NT2/D1 (cell line): ENCODE measurements at regions not wholly inside any gene's neighbourhood (a gene's known extent, or its start where the extent isn't known, plus 50 kb on each side); places are given as distances from the start of the nearest gene placed in this dataset.

Source experiments
- DNase-seq: peaks from one replicate; pipeline ENCODE4 v3.0.0-alpha.2; 2011; ENCODE audit warnings: low read depth, low spot score
- H3K27me3 ChIP-seq: 2 replicates; pipeline ENCODE4 v1.6.0; 2011; ENCODE audit warnings: mild to moderate bottlenecking; ENCODE audit not compliant: insufficient read length, insufficient read depth
- H3K36me3 ChIP-seq: 2 replicates; pipeline ENCODE4 v1.6.1; 2011; ENCODE audit warnings: mild to moderate bottlenecking, low read length, mixed read lengths; ENCODE audit not compliant: insufficient read depth, insufficient read length
- H3K4me1 ChIP-seq: 2 replicates; pipeline ENCODE4 v1.5.1; 2011; ENCODE audit not compliant: insufficient read depth, insufficient read length
- H3K4me3 ChIP-seq: 2 replicates; pipeline ENCODE4 v1.5.1; 2011; ENCODE audit warnings: low read depth; ENCODE audit not compliant: insufficient read length
- H3K9ac ChIP-seq: 2 replicates; pipeline ENCODE4 v1.6.0; 2011; ENCODE audit warnings: low read depth; ENCODE audit not compliant: insufficient read length
- H3K9me3 ChIP-seq: 2 replicates; pipeline ENCODE4 v1.5.1; 2011; ENCODE audit warnings: mild to moderate bottlenecking, low read length; ENCODE audit not compliant: insufficient read depth
- SUZ12 ChIP-seq: IDR thresholded peaks from 2 replicates; pipeline ENCODE4 v1.6.1; 2011; ENCODE audit not compliant: insufficient read length, insufficient read depth; ENCODE audit errors: extremely low read depth
- YY1 ChIP-seq: IDR thresholded peaks from 2 replicates; pipeline ENCODE4 v1.6.1; 2011; ENCODE audit not compliant: insufficient read length, insufficient read depth
- ZNF274 ChIP-seq: IDR thresholded peaks from 2 replicates; pipeline ENCODE4 v1.6.1; 2011; ENCODE audit warnings: mild to moderate bottlenecking, low read depth, low read length

DNA sequence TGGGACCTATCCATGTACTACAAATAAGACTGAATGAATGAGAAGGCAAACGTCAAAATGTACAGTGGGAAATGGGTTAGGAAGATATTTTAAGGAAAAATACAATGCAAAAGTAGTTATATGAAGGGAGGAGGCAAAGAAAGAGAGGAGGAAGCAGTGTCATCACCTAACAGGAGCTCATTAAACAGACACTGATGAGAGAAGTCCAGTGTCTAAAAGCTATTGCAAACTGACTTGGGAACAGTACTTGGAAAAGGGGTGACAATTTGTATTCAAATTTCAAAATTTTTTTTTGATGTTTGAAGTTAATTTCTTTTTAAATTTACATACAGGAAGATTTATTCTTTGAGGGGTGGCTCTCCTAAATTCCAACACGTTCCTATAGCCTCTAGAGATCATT, 143.5 kb upstream of the NOX3 start:
- no peaks in the 10 kb centered on the region for H3K27me3 ChIP-seq
- no peak for DNase-seq
- H3K4me3 ChIP-seq, result no peak overlapping the region
- TF ChIP-seq SUZ12 (no peak), ZNF274 (no peak), YY1 (no peak)
- no peaks in the 10 kb centered on the region for H3K36me3 ChIP-seq
- H3K4me1 ChIP-seq, result no peaks in the 10 kb centered on the region
- no peak overlapping the region for H3K9ac ChIP-seq
- H3K9me3 ChIP-seq, result peaks cover 6% of the 10 kb centered on the region; the same call in 1 of the 2 replicates

DNA sequence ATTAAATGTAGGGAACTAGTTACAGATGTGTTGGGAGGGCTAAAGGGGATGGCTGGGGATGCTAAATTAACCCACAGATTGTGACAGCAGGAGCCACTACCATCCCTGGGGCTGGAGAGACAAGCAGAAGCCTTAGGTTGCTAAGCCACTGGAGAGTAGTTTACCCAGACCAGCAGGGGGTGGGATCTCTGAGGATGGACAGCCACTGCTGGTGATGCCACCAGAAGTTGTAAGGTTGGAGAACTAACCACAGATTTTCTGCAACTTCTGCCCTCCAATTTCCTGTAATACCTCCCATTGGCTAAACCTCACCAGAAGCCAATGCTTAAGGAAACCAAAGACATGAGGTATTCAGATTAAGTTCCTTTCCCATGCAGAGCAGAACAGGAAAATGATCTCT, 139.6 kb upstream of the NOX3 start:
- H3K9ac ChIP-seq, result no peak overlapping the region
- no peaks in the 10 kb centered on the region for H3K4me1 ChIP-seq
- peaks cover 6% of the 10 kb centered on the region; the same call in 1 of the 2 replicates for H3K9me3 ChIP-seq
- no peak overlapping the region for H3K4me3 ChIP-seq
- no peak for DNase-seq
- TF ChIP-seq ZNF274, result no peak
- TF ChIP-seq SUZ12, result no peak
- no peak for TF ChIP-seq YY1
- no peaks in the 10 kb centered on the region for H3K27me3 ChIP-seq
- no peaks in the 10 kb centered on the region for H3K36me3 ChIP-seq

DNA sequence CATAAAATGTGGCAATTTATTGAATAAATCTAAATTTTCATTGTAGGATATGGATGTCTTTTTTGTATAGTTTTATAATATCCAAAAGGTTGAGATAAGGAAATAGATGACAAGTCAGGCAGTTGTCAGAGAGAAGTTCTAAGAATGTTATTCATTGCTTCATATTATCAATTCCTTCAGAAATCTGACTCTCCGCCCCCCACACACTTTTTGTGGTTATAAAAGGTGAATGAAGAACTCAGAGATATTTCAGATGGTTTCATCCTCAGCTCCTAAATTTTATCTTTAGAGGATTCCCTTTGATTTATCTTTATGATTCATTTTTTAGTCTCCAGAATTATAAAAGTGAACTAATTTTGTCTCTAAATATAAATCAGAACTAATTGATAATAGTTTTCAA, 136.1 kb upstream of the NOX3 start:
- H3K4me1 ChIP-seq, result no peaks in the 10 kb centered on the region
- no peak for TF ChIP-seq ZNF274
- no peak for TF ChIP-seq SUZ12
- no peak for TF ChIP-seq YY1
- no peak for DNase-seq
- no peaks in the 10 kb centered on the region for H3K27me3 ChIP-seq
- H3K4me3 ChIP-seq, result no peak overlapping the region
- H3K9ac ChIP-seq, result no peak overlapping the region
- peaks cover under 1% of the 10 kb centered on the region; the same call in 1 of the 2 replicates for H3K9me3 ChIP-seq
- no peaks in the 10 kb centered on the region for H3K36me3 ChIP-seq

DNA sequence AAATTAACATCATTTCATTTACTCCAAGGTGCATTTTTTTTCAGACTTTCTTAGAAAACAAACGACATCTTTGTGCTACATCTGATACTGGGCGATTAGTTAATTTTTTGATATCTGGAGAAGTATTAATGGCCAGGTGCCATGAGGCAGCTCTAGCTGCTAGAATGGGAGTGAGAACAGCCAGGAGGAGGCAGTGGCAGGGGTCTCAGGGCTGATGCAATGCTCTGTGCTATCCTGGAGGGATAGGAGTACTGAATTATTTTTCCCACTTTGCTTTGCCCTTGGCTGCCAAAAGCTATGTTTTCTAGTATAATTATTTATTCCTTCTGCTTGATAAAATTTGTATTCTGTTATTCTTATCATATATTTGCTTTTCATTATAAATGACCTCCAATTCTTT, 133.6 kb upstream of the NOX3 start:
- no peak overlapping the region for H3K4me3 ChIP-seq
- DNase-seq, result no peak
- H3K36me3 ChIP-seq, result no peaks in the 10 kb centered on the region
- no peaks in the 10 kb centered on the region for H3K9me3 ChIP-seq
- H3K4me1 ChIP-seq, result no peaks in the 10 kb centered on the region
- no peaks in the 10 kb centered on the region for H3K27me3 ChIP-seq
- no peak overlapping the region for H3K9ac ChIP-seq
- no peak for TF ChIP-seq YY1
- TF ChIP-seq ZNF274, result no peak
- TF ChIP-seq SUZ12, result no peak

DNA sequence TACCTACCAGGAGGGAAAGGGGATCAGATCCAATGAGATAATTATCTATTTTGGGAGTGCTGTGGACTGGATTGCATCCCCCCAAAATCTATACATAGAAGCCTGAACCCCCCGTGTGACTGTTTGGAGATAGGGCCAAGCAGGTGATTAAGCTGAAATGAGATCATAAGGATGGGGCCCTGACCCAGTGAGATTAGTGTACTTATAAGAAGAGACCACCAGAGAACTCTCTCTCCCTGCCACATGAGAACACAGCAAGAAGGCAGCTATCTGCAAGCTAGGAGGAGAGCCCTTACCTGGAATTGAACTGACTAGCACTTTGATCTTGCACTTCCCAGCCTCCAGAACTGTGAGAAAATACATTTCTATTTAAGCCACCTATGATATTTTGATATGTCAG, 132.2 kb upstream of the NOX3 start:
- no peaks in the 10 kb centered on the region for H3K9me3 ChIP-seq
- H3K4me3 ChIP-seq, result no peak overlapping the region
- no peak for DNase-seq
- H3K36me3 ChIP-seq, result no peaks in the 10 kb centered on the region
- TF ChIP-seq ZNF274 (no peak), SUZ12 (no peak), YY1 (no peak)
- no peak overlapping the region for H3K9ac ChIP-seq
- no peaks in the 10 kb centered on the region for H3K4me1 ChIP-seq
- H3K27me3 ChIP-seq, result no peaks in the 10 kb centered on the region

DNA sequence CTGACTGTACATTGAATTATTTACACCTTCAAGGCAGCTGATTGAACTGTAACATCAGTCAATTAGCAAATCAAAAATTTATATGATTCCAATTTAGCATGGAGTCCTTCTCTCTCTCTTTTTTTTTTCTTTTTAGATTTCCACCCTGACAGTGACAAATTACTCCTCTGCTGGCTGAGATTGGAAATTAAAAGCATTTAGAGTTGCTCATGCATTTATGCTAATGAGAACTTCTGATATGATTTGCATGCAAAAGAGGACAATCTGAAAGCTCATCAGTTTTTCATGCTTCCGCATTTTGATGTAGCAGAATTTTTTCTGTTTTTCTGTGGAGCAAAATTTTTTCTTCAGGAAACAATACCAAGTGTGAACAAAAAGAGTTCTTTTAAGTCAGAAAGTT, 130.5 kb upstream of the NOX3 start:
- no peaks in the 10 kb centered on the region for H3K27me3 ChIP-seq
- H3K36me3 ChIP-seq, result no peaks in the 10 kb centered on the region
- no peak for TF ChIP-seq ZNF274
- TF ChIP-seq YY1, result no peak
- no peak for TF ChIP-seq SUZ12
- no peak for DNase-seq
- H3K4me1 ChIP-seq, result no peaks in the 10 kb centered on the region
- H3K4me3 ChIP-seq, result no peak overlapping the region
- no peaks in the 10 kb centered on the region for H3K9me3 ChIP-seq
- no peak overlapping the region for H3K9ac ChIP-seq

DNA sequence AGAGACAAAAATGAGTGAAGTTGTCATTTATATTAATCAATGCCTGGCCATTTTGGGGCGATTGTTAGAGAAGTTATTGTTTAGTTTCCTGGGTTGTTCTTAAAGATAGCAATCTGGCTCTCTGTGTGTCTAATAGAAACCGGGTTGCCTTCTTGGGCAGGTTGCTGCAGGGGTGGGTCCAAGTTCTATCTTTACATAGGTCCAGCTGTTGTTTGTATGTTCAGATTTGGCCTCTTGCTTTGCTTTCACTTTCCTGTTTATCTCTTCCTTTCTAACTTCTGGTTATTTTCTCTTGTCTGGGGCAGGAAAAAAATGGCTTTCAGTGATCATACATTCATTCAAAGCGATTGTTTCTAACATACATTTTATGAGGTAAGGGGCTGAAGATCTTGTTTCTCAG, 128.4 kb upstream of the NOX3 start:
- Histone ChIP-seq H3K27me3 (no peaks in the 10 kb centered on the region), H3K36me3 (no peaks in the 10 kb centered on the region), H3K4me1 (no peaks in the 10 kb centered on the region), H3K9ac (no peak overlapping the region), H3K9me3 (no peaks in the 10 kb centered on the region), H3K4me3 (no peak overlapping the region)
- TF ChIP-seq ZNF274 (no peak), SUZ12 (no peak), YY1 (no peak)
- DNase-seq, result no peak
